ENCODE measurements at regions not wholly inside any gene's neighbourhood (a gene's known extent, or its start where the extent isn't known, plus 50 kb on each side); places are given as distances from the start of the nearest gene placed in this dataset.
"Not testable (repeated sequence)": the region's sequence is repeated elsewhere in the genome, so short reads cannot be mapped to it uniquely, and the experiment has no call there.

DNA sequence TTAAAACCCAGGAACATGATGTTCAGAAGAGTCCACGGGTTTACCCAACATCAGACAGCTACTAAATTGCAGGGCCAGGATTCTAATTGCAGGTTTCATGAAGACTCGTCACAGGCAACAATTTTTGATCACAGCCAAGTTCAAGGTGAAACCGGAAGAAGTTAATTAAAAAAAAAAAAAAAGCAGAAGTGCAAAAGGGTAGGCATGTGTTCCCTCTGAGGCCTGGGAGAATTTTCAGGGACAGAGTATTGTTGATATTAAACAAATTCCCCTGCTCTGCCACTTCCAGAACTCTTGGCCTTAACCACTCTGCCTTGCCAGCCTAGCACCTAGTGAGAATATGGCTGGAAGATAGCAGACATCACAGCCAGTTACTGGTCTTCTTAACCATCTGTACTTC lies 99.4 kb upstream of the TRIB2 start:
- DNase-seq (ENCODE audit: low spot score), result no peak

DNA sequence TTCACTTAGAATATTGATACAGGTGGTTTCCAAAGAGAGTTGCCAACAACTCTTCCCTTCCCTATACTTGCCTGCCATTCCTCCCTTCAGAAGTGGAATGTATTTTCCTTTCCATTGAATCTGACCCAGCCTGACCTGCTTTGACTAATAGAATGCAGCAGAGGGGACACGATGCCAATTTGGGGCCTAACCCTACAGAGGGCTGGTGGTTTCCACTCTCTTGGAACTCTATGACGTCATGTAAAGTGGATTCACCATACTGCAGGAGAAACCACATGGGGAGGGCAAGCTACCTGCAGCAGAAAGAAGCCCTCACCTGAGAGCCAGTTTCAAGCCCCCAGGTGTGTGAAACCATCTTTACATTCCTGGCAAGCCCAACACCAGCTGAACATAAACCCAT lies 98.9 kb upstream of the TRIB2 start:
- no peak for DNase-seq (ENCODE audit: low spot score)

DNA sequence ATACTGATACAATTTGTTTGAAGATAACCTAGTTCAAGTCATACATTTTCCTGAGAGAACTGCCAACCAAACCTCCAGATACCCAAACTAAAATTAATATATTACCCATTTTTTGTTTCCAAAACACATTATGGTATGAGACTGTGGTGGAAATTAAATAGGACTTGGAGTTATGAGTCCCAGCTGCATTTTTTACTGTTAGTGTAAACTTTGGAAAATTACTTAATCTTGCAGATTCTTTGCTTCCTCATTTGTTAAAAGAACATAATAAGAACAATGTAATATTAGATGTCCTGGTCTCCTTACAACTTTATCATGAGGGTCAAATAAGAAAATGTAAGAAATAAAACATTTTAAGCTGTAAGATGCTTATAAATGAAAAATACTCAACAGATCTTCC lies 98.2 kb upstream of the TRIB2 start:
- DNase-seq (ENCODE audit: low spot score), result no peak

DNA sequence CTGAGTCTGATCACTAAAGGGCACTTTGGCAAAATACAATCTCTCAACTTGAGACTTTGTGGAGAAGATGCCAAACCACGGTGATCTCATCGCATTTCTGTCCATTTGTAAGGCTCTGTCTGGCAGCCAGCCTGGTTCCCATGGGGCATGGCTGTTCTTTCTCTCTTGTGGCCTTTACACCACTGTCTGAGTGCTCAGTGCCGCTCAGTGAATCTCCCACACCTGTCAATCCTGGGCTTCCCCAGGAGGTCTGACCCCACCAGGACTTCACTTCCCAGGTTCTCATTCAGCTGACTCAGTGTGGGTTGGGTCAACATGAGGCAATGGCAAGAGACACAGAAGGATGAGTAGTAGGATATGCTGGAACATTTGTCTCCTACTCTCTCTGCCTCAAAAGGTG lies 96.8 kb upstream of the TRIB2 start:
- no peak for DNase-seq (ENCODE audit: low spot score)

DNA sequence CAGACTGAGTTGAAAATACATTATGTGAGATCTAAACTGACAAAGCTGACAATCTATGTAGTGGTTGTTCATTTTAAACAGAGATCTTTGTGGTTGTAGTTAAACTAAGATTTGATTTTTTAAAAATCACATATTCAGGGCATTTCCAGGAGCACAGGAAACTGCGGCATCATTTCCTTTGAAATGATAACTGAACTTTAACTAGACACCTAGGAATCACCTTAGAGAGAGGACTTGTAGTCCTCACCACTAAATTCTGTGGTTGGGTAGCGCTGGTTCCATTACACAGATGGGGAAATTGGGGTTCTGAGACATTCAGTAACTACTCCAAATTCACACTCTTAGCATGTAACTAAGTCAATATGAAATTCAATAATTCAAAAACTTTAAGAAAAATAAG lies 96.0 kb upstream of the TRIB2 start:
- no peak for DNase-seq (ENCODE audit: low spot score)

DNA sequence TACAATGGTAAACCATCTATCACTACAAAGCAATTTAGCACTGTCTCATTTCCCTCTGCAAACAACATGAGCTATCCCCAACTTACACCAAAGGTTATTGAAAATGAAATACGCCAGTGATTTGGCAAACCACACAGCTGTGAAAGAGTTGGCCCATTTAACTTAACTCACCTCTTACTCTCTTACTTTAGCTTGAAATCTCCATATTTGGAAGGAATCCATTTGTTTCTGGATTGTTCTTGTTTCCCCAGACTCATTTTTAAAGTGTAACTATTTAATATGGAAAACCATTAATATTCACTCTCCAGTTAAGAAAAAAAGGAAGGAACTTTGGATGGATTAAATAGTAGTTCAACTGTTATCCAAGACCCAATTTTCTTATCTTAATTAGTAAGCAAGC lies 93.7 kb upstream of the TRIB2 start:
- no peak for DNase-seq (ENCODE audit: low spot score)

DNA sequence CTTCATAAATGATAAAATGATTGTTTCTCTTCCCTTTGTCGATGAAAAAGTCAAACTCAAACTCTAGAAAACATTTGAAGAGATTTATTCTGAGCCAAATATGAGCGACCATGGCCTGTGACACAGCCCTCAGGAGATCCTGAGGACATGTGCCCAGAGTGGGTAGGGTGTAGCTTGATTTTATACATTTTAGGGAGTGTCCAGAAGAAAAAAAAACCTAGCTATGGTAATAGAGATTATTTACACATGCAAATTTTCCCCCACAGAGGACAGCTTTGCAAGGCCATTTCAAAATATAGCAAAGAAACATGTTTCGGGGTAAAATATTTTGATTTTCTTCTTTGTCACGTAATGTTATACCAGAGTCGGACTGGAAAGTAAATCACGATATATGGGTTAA lies 92.4 kb upstream of the TRIB2 start:
- no peak for DNase-seq (ENCODE audit: low spot score)

DNA sequence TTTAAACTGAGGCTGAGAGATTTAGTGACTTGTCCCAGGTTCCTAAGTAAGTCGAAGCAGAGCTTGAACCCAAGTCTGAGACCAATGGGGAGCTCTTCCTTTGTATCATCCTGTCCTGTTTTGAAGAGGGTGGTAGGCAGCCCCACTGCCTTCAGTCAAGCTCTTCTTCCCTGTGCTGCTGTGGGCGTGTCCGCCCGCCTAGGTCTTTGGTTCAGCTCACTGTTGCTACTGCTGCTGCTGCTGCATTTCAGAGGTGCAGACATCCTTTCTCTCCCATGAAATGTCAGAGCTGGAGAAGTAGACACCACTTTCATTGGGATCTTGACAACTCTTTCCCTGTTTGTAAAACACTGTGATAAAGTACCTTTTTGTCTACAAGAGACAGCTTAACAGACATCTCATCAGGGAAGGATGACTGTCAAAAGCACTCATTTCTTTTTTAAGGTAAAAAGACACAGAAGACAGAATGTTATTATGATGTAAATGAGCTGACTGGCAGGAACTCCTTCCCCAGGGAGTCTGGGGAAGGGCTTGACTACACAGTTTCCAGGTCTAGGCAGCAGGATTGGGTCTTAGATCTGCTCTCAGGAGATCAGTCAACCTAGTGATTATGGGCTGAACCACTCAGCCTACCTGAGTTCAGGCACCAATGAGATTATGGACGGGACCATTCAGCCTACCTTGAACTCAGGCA lies 91.7 kb upstream of the TRIB2 start:
- no peak for DNase-seq (ENCODE audit: low spot score)

DNA sequence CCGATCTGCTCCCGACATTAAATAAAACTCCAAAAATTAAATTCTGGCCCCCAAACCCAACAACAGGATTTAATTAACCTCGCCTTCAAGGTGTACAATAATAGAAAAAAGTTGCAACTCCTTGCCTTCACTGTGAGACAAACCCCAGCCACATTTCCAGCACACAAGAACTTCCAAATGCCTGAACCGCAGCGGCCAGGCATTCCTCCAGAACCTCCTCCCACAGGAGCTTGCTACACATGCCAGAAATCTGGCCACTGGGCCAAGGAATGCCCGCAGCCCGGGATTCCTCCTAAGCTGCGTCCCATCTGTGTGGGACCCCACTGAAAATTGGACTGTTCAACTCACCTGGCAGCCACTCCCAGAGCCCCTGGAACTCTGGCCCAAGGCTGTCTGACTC lies 88.2 kb upstream of the TRIB2 start:
- not testable (repeated sequence) for DNase-seq (ENCODE audit: low spot score)

DNA sequence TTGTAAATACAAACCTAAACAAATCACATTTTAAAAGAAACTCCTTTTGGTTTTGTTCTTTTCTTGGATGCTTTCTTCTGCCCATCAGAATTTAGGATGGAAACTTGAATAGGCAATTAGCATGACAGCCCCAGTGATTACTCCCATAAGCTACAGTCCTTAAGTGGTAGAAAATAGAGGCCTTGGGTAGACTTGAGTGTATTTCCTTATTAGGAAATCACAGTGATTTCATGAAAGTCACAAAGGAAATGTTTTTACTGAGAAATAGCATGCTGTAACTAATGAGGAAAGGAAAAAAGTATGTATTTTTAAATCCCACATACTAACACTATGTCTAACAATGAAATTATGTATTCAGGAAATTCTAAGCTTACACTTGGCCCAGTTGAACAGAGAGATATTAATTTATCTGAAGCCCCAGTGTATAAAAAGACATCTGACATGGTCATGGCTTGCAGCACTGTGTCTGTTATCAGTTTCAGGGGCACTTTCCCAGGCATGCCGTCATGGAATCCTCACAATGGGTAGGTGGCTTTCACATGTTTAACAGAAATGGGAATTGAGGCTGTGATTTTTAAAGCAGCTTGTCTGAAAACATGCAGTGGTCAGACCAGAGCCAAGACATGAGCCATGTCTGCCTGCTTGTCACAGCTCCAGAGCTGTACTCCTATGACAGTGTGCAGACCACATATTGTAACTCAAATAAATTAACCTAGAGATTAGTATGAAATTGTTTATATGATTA lies 79.7 kb upstream of the TRIB2 start:
- DNase-seq (ENCODE audit: low spot score), result peak; percentile 55

DNA sequence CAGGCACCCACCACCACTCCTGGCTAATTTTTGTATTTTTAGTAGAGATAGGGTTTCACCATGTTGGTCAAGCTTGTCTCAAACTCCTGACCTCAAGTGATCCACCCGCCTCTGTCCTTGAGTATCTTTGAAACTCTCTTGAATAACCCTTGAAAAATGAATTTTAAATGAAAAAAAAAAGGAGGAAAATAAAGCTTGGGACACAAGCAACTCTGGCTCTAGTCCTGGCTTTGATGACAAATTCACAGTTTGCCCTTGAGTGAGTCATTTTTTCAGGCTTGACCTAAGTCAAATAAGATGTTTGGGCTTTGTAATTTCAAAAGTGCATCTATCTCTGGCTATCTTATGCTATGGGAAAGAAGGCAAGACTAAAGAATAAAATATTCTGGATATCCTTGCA lies 79.0 kb upstream of the TRIB2 start:
- DNase-seq (ENCODE audit: low spot score), result no peak

DNA sequence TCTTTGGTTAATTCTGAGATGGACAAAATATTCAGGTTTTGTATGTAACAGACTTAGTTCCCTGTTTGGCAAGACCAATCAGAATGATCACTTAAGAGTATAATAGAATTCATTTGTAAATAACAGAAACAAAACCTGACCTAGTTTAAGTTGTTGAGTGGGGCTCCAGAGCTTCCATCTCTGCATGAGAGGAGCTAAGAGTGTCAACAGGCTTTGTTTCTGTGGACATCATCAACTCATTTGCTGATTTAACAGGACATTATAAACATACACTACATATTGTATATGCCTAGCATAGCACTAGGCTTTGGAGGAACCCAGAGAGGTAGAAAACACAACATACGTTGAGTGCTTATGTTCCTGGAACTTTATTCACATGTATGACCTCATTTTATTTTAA lies 75.3 kb upstream of the TRIB2 start:
- DNase-seq (ENCODE audit: low spot score), result no peak

DNA sequence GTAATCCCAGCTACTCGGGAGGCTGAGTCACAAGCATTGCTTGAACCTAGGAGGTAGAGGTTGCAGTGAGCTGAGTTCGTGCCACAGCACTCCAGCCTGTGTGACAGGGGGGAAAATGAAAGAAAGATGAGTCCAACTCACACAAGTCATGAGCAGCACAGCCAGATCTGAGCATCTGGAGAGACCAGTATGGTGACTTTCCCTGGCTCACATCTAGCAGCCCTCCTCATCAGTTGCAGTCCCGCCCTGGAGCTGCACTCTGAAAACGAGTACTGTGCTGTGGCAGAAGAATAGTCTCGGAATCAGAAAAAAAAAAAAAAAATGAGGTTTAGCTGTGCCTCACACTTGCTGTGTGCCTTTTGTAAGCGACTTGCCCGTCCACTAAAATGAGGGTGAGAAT lies 74.4 kb upstream of the TRIB2 start:
- peak; percentile 58 for DNase-seq (ENCODE audit: low spot score)

DNA sequence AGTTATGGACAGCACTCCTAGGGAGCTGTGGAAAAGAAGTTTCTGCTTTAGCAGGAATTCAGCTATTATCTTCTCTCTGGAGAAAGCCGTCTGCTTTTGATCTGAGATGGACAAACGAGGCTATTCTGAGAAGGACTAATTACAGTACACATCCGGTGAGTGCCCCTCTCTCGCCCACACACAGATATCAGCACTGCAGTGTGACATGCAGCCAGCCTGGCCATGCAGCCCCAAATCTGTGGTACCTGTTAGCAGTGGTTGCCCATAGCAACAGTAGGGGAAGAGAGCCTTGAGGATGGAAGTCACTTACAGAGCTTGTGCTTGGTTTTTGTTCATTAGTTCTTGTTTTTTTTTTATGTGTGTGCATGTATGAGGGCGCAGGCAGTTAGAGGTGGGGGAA lies 73.9 kb upstream of the TRIB2 start:
- no peak for DNase-seq (ENCODE audit: low spot score)

DNA sequence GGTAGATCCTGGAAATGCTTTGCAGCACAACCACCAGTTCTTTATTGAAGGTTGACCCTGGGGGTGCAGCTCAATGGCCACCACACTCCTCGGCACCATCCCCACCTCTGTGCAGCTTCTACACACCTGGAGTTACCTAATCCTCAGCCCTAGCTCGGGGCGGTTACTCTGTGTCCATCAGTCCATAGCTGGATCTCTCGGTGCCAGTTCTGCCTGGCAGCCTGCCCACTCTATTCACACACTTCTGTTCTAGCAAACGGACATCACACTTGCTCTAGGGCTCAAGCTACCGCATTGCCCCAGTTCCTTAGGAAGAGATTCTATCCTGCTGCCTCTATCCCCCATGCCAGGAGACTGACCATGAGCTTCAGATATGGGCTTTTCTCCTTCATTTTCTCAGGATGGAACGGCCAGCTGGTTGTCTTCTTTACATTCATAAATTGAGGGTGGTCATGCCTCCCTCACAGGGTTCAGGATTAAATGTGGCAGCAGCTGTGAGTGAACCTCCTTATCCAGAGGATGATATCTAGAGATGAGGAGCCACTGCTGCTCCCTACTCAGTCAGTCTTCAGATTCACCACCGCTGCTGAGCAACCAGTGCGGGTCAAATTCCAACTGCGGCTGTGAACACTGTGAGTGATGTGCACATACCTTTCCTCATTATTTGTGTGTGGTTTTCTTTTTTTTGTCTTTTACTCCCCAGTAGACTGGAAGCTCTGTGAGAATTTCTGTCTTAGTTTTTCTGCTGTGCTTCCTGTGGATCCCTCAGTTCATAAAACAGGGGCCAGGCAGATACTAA lies 66.9 kb upstream of the TRIB2 start:
- DNase-seq (ENCODE audit: low spot score), result no peak

DNA sequence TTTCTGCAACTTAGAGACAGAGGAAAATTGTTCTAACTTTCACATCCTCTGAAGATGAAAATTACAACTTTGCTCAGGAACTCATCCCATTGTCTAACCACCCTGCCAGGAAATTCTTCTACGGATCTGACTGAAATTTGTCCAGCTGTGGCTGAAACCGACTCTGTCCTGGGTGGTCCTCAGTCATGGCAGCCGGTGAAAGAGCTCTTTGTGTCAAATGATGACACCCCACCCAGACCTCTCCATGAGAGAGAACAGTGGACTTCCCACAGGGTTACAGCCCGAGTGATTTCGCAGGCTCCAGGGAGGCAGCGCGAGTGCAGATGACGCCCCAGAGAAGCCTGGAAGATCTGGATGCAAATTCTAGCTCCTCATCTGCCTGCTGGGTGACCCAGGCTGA lies 65.1 kb upstream of the TRIB2 start:
- DNase-seq (ENCODE audit: low spot score), result no peak

DNA sequence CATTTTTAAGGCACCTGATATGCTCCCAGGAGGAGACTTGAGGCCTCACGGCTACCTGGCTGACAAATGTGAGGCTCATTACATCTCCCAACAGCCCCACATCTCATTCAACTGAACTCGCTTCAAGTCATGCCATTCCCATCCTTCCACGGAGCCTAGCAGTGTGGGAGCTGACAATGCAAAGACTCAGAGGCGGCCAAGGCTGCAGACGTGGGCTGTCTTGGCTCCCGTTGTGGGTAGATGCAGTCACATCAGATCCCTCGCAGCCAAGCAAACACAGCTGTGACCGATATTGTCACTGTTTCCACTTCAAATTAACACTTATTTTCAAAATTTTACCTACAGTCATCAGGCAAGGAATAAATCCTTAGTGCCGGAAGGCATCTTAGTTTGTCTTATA lies 64.0 kb upstream of the TRIB2 start:
- no peak for DNase-seq (ENCODE audit: low spot score)

DNA sequence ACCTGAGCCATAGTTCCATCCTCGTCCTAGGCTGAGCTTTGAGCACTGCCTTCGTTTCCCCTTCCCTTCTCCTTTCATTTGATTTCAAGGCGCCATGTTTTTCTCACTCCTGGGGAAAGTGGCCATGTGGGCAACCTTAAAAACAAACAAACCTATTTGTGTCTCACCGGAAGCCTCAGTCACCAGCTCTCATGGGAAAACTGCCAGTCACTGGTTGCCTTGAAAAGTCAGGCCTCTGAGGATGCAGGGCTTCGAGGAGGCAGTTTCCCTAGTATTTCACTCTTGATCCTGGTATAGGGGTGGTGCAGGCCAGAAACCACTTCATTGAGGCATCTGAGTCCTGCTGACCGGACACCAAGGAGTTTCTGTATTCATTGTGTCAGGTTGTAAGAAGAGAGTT lies 59.2 kb upstream of the TRIB2 start:
- DNase-seq (ENCODE audit: low spot score), result no peak

DNA sequence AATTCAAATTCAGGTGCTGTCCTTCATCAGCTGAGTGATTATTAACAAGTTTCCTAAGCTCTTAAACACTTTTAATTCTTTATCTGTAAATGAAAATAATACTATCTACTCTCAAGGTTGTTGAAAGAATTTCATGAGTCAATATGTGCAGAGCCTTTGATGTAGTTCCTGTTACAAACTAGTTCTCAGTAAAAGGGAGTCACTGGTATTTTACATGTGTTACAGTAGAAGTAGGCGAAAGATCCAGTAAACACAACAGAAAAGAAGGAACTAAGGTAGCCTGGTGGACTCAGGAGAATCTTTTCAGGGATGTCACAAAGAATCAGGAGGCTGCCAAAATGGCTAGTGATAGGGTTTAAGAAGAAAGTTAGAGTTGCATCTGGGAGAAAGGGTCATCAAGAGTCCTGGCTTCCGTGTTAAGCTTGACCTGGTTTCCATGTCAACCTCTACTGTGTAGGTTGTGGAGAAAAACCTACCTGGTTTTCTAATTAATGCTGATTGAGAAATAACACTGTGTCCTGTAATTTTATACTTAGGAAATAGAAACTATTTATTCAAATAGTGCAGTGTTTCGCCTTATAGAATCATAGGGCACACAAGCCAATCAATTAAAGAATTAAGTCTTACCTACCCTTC lies 58.3 kb upstream of the TRIB2 start:
- no peak for DNase-seq (ENCODE audit: low spot score)

DNA sequence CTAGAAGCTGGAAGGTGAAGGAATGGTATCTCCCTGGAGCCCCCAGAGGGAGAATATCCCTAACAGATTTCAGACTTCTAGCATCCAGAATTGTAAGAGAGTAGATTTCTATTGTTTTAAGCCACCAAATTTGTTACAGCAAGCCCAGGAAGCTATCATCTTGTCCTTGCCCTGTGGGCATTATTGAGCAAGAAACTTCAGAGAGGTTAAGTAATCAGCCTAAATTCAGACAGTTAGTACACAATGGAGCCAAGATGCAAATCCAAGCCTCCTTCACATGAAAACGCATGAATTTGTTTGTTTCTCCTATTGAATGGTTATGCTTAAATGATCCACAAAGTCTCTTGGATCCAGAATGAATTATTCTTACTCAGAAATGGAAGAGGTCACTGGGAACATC lies 55.2 kb upstream of the TRIB2 start:
- no peak for DNase-seq (ENCODE audit: low spot score)

DNA sequence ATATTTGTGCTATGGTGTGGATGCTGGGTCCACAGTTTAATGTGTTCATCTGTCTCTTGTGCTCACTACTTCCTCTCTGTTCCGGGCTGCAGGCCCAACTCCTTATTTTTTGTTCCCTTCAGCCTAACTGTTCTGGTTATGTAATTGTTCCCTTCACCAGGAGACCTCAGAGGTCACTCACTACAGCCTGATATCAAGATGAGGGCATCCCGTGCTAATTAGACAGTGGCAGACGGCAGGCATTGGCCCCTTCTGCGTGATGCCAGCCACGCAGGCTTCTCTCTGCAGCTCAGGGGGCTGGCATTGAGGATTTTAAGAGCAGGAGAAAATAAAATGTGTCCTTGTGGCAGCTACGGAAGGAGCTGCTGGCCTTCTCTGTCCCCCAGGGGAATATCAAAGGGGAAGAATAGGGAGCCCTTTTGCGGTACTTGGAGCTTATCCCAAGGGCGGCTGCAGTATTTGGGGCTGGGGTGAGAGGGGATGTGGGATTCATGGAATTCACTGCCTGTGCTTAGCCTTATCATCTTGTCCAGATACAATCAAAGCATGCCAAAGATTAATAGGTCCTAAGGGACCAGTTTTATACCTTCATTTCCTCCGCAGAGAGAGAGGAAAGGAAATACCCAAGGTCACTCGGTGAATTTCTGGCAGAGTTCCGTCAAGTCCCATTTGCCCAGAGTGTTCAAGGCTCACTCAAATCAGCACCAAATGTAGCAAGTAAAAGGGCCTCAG lies 53.3 kb upstream of the TRIB2 start:
- DNase-seq (ENCODE audit: low spot score), result no peak

DNA sequence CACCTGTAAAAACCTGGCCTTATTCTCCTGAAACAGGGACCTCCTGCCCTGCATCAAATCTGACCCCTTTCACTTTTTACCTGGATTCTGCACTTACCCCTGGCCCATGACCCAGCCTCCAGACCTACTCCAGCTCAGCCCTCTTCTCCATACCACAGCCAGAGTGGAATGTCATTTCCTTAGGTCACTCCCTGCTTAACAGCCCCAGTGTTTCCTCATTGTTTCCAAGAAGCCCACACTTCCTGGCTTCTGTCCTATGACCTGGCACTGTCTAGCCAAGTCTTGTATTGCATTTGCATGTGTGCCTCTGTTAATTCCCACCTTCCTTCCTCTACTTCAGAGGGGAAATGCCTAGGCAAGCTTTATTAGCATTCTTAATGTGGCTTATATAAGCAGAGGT lies 51.4 kb upstream of the TRIB2 start:
- DNase-seq (ENCODE audit: low spot score), result peak; percentile 31
